GM12872 (cell line): ENCODE measurements at regions not wholly inside any gene's neighbourhood (a gene's known extent, or its start where the extent isn't known, plus 50 kb on each side); places are given as distances from the start of the nearest gene placed in this dataset.

Source experiments
- CTCF ChIP-seq: IDR thresholded peaks from 3 replicates; pipeline ENCODE4 v1.5.1; 2011; ENCODE audit warnings: low read depth, mild to moderate bottlenecking, low read length, moderate library complexity; ENCODE audit not compliant: insufficient read depth

GRCh38 chr13:61725806-61726205 is 310.2 kb upstream of the PCDH20 start:
- no peak for TF ChIP-seq CTCF

GRCh38 chr13:61722119-61722518 is 306.5 kb upstream of the PCDH20 start:
- no peak for TF ChIP-seq CTCF

- no peak for TF ChIP-seq CTCF
These were observed 297.0 kb upstream of the PCDH20 start for GRCh38 chr13:61712621-61713020.

GRCh38 chr13:61709258-61709657 is 293.6 kb upstream of the PCDH20 start:
- no peak for TF ChIP-seq CTCF

- no peak for TF ChIP-seq CTCF
These were observed 291.2 kb upstream of the PCDH20 start for GRCh38 chr13:61706899-61707298.

- TF ChIP-seq CTCF, result no peak
These were observed 285.0 kb upstream of the PCDH20 start for GRCh38 chr13:61700620-61701019.

GRCh38 chr13:61700181-61700580 is 284.5 kb upstream of the PCDH20 start:
- no peak for TF ChIP-seq CTCF

GRCh38 chr13:61696676-61697075 is 281.0 kb upstream of the PCDH20 start:
- TF ChIP-seq CTCF, result no peak
